ENCODE measurements at regions not wholly inside any gene's neighbourhood (a gene's known extent, or its start where the extent isn't known, plus 50 kb on each side); places are given as distances from the start of the nearest gene placed in this dataset.

DNA sequence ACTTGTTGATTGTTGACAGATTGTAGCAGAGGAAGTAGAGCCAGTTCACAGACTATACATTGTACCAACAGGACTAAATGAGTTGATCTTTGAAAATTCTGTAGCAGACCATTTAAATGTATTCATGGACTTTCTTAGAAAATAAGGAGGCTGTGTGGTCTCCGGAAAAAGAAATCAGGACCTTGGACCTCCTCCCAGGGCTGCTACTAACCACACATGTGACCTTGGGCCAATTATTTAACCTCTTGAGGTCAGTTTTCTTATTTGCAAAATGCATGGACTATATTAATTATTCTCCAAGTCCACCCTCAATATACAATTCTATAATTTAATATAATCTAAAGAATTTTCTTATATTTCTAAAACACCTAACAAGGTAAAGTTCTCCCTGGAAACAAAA is 492.0 kb upstream of the JAG1 start:
- DNase-seq = no peak
- BruUV-seq (replicated peaks) = no TSS peak
- intact Hi-C loops (cut with micrococcal nuclease; ENCODE audit: unreplicated experiment) = no loop called here
- no peaks in the 10 kb centered on the region for H3K36me3 Mint-ChIP-seq (ENCODE audit: insufficient read depth, unreplicated experiment)
- CTCF ChIA-PET = no interaction called here
- H3K27ac Mint-ChIP-seq (ENCODE audit: unreplicated experiment) = no peak overlapping the region
- no peak overlapping the region for H3K4me3 Mint-ChIP-seq (ENCODE audit: low read depth, unreplicated experiment)
- H3K9me3 Mint-ChIP-seq (ENCODE audit: low read depth, unreplicated experiment) = no peaks in the 10 kb centered on the region
- H3K4me1 Mint-ChIP-seq (ENCODE audit: low read depth, unreplicated experiment) = peaks cover 42% of the 10 kb centered on the region
- TF ChIP-seq, protein P1, sequence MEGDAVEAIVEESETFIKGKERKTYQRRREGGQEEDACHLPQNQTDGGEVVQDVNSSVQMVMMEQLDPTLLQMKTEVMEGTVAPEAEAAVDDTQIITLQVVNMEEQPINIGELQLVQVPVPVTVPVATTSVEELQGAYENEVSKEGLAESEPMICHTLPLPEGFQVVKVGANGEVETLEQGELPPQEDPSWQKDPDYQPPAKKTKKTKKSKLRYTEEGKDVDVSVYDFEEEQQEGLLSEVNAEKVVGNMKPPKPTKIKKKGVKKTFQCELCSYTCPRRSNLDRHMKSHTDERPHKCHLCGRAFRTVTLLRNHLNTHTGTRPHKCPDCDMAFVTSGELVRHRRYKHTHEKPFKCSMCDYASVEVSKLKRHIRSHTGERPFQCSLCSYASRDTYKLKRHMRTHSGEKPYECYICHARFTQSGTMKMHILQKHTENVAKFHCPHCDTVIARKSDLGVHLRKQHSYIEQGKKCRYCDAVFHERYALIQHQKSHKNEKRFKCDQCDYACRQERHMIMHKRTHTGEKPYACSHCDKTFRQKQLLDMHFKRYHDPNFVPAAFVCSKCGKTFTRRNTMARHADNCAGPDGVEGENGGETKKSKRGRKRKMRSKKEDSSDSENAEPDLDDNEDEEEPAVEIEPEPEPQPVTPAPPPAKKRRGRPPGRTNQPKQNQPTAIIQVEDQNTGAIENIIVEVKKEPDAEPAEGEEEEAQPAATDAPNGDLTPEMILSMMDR (IDR thresholded peaks at IDR 0.05; ENCODE audit: unreplicated experiment) = no peak
- no peaks in the 10 kb centered on the region for H3K27me3 Mint-ChIP-seq (ENCODE audit: unreplicated experiment)

DNA sequence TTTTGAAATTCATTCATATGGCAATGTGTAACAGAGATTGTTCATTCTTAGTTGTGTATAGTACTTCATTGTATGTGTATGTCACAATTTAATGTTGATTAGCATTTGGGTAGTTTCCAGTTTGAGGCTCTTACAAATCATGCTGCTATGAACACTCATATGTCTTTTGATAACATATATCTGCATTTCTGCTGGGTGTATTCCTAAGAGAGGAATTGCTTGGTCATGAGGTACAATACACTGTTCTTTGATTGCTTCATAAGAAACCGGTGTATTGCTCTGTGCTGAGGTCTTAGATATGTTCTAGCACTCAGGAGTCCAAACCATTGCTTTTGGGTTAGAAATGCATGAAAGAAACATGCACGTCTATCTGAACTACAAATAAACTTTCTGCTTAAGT is 492.9 kb upstream of the JAG1 start:
- BruUV-seq (replicated peaks) = no TSS peak
- intact Hi-C loops (cut with micrococcal nuclease; ENCODE audit: unreplicated experiment) = no loop called here
- Mint-ChIP-seq H3K36me3 (ENCODE audit: insufficient read depth, unreplicated experiment) (no peaks in the 10 kb centered on the region), H3K27ac (ENCODE audit: unreplicated experiment) (no peak overlapping the region), H3K9me3 (ENCODE audit: low read depth, unreplicated experiment) (no peaks in the 10 kb centered on the region), H3K4me1 (ENCODE audit: low read depth, unreplicated experiment) (peaks cover 42% of the 10 kb centered on the region), H3K4me3 (ENCODE audit: low read depth, unreplicated experiment) (no peak overlapping the region), H3K27me3 (ENCODE audit: unreplicated experiment) (no peaks in the 10 kb centered on the region)
- TF ChIP-seq, protein P1 (IDR thresholded peaks at IDR 0.05; ENCODE audit: unreplicated experiment) = no peak
- no peak for DNase-seq
- CTCF ChIA-PET = no interaction called here

DNA sequence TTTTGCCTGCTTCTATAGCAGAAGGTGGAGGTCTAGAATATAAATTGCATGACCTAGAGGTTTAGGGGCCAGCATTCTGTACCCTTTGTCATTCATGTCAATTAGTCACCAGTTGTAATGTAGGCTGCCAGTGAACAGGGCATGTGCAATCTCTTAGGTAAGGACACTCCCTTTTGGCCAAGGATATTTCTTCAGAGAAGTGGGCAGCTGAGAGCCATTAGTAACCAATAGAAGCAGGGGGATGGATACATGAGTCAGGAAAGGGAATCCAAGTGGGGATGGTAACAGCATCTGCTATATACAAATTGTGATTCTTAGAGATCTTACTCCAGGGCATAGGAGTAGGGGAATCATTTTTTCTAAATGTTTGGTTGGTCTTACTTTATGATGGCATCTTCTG is 494.2 kb upstream of the JAG1 start:
- H3K4me1 Mint-ChIP-seq (ENCODE audit: low read depth, unreplicated experiment) = peaks cover 41% of the 10 kb centered on the region
- TF ChIP-seq, protein P1 (IDR thresholded peaks at IDR 0.05; ENCODE audit: unreplicated experiment) = no peak
- no peak for DNase-seq
- CTCF ChIA-PET = interaction anchor here (0.6 kb wide), 1 partner anchor 297 kb away, joined by 4 read pairs; no protein-coding TSS in a partner anchor
- no TSS peak for BruUV-seq (replicated peaks)
- intact Hi-C loops (cut with micrococcal nuclease; ENCODE audit: unreplicated experiment) = no loop called here
- H3K27ac Mint-ChIP-seq (ENCODE audit: unreplicated experiment) = no peak overlapping the region
- no peaks in the 10 kb centered on the region for H3K27me3 Mint-ChIP-seq (ENCODE audit: unreplicated experiment)
- no peaks in the 10 kb centered on the region for H3K9me3 Mint-ChIP-seq (ENCODE audit: low read depth, unreplicated experiment)
- H3K36me3 Mint-ChIP-seq (ENCODE audit: insufficient read depth, unreplicated experiment) = no peaks in the 10 kb centered on the region
- H3K4me3 Mint-ChIP-seq (ENCODE audit: low read depth, unreplicated experiment) = no peak overlapping the region

DNA sequence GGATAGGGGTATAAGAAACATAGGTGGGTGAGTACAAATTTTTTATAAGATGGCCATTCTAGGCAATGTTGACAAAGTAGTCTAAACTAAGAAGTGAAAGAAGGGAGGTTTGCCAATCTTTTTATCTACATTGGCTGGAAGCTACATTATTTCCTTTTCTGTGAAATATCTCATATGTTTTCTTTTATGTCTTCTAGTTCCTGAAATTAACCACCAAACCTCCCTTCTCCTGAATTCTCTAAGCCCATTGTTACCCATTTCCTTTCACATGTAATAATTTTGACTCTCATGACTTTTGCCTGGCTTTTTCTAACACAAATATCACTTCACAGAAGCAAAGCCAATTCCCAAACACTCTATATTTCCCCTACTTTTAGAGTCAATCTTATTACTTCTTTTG is 496.2 kb upstream of the JAG1 start:
- Mint-ChIP-seq H3K4me1 (ENCODE audit: low read depth, unreplicated experiment) (peaks cover 30% of the 10 kb centered on the region), H3K9me3 (ENCODE audit: low read depth, unreplicated experiment) (no peaks in the 10 kb centered on the region), H3K27me3 (ENCODE audit: unreplicated experiment) (no peaks in the 10 kb centered on the region), H3K27ac (ENCODE audit: unreplicated experiment) (no peak overlapping the region), H3K36me3 (ENCODE audit: insufficient read depth, unreplicated experiment) (no peaks in the 10 kb centered on the region), H3K4me3 (ENCODE audit: low read depth, unreplicated experiment) (no peak overlapping the region)
- CTCF ChIA-PET = no interaction called here
- TF ChIP-seq, protein P1 (IDR thresholded peaks at IDR 0.05; ENCODE audit: unreplicated experiment) = no peak
- no peak for DNase-seq
- no TSS peak for BruUV-seq (replicated peaks)
- intact Hi-C loops (cut with micrococcal nuclease; ENCODE audit: unreplicated experiment) = loop anchor here (10.0 kb wide), 1 partner anchor 305 kb away; no protein-coding TSS in a partner anchor

Measured in Calu3 (cell line).